ENCODE measurements at regions not wholly inside any gene's neighbourhood (a gene's known extent, or its start where the extent isn't known, plus 50 kb on each side); places are given as distances from the start of the nearest gene placed in this dataset.

GRCh38 chr5:136620621-136621020, 255.3 kb upstream of the TRPC7 start:
- no peaks in the 10 kb centered on the region for H3K36me3 ChIP-seq
- no peaks in the 10 kb centered on the region for H3K9me3 ChIP-seq
- H3K4me1 ChIP-seq: no peaks in the 10 kb centered on the region
- 79 to 89% methylated on average over 1 of the region's 1 CpG for WGBS, 2 donors
- no peaks in the 10 kb centered on the region for H3K27me3 ChIP-seq
- no peak overlapping the region for H3K27ac ChIP-seq
- no peak overlapping the region for H3K4me3 ChIP-seq
- DNase-seq: no peak
- intact Hi-C loops (cut with DNase I): no loop called here
- TF ChIP-seq, protein P1, sequence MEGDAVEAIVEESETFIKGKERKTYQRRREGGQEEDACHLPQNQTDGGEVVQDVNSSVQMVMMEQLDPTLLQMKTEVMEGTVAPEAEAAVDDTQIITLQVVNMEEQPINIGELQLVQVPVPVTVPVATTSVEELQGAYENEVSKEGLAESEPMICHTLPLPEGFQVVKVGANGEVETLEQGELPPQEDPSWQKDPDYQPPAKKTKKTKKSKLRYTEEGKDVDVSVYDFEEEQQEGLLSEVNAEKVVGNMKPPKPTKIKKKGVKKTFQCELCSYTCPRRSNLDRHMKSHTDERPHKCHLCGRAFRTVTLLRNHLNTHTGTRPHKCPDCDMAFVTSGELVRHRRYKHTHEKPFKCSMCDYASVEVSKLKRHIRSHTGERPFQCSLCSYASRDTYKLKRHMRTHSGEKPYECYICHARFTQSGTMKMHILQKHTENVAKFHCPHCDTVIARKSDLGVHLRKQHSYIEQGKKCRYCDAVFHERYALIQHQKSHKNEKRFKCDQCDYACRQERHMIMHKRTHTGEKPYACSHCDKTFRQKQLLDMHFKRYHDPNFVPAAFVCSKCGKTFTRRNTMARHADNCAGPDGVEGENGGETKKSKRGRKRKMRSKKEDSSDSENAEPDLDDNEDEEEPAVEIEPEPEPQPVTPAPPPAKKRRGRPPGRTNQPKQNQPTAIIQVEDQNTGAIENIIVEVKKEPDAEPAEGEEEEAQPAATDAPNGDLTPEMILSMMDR (IDR thresholded peaks at IDR 0.05): no peak

GRCh38 chr5:136620016-136620419, 254.7 kb upstream of the TRPC7 start:
- 52% methylated on average over 1 of the region's 1 CpG for WGBS, 2 donors
- H3K36me3 ChIP-seq: no peaks in the 10 kb centered on the region
- H3K27ac ChIP-seq: no peak overlapping the region
- H3K9me3 ChIP-seq: no peaks in the 10 kb centered on the region
- intact Hi-C loops (cut with DNase I): no loop called here
- no peaks in the 10 kb centered on the region for H3K4me1 ChIP-seq
- no peaks in the 10 kb centered on the region for H3K27me3 ChIP-seq
- no peak for TF ChIP-seq POLR2A (IDR thresholded peaks at IDR 0.05)
- TF ChIP-seq, protein P1 (IDR thresholded peaks at IDR 0.05): no peak
- no peak for DNase-seq
- H3K4me3 ChIP-seq: no peak overlapping the region

GRCh38 chr5:136619556-136619955, 254.2 kb upstream of the TRPC7 start:
- H3K27me3 ChIP-seq: no peaks in the 10 kb centered on the region
- no peak overlapping the region for H3K4me3 ChIP-seq
- no peak overlapping the region for H3K27ac ChIP-seq
- TF ChIP-seq POLR2A (IDR thresholded peaks at IDR 0.05): no peak
- TF ChIP-seq, protein P1 (IDR thresholded peaks at IDR 0.05): no peak
- no peaks in the 10 kb centered on the region for H3K4me1 ChIP-seq
- WGBS, 2 donors: 77 to 91% methylated on average over 3 of the region's 3 CpGs
- intact Hi-C loops (cut with DNase I): no loop called here
- no peaks in the 10 kb centered on the region for H3K9me3 ChIP-seq
- H3K36me3 ChIP-seq: no peaks in the 10 kb centered on the region
- DNase-seq: no peak

DNA sequence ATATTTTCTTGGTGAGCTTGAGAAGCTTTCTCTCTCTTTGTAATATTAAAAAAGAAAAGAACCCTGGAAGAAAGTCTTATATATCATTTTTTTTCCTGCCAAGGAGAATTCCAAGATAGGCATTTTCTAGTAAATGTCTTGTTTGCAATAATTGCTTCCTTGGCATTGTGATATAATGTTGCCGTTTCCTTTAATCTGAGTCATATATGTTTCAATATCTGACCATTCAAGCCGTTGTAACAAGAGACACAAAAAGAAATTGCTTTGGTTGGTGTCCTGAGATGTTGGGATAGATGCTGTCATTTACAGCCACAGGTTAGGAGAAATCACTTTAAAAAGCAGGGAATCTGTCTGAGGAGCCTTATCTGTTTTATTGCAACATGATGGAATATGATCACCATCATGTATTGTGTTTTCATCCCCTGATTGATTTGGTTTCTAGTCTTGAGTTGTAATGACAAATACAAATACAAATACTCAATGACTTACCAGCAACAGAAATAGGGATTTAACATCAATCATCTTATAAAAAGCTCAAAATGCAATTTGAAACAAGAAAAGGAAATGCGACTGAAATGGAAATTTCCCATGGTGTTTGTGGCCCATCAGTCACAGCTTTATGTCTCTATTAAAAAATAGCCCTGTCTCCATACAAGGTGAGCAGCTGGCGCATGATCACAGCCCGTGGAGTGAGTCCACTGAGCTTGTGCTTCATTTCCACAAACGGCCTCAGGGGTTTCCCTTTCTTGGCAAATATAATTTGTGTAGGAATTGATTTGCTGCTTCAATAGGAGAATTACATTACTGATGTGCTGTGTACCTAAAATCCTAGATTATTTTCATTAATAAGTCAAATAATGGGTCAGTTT, 250.1 kb upstream of the TRPC7 start:
- Histone ChIP-seq H3K36me3 (no peaks in the 10 kb centered on the region), H3K4me3 (no peak overlapping the region), H3K27me3 (no peaks in the 10 kb centered on the region), H3K27ac (no peak overlapping the region), H3K4me1 (no peaks in the 10 kb centered on the region), H3K9me3 (no peaks in the 10 kb centered on the region)
- TF ChIP-seq POLR2A (IDR thresholded peaks at IDR 0.05): no peak
- TF ChIP-seq, protein P1 (IDR thresholded peaks at IDR 0.05): no peak
- no peak for DNase-seq
- WGBS, 2 donors: 45 to 53% methylated on average over 6 of the region's 6 CpGs
- intact Hi-C loops (cut with DNase I): no loop called here

DNA sequence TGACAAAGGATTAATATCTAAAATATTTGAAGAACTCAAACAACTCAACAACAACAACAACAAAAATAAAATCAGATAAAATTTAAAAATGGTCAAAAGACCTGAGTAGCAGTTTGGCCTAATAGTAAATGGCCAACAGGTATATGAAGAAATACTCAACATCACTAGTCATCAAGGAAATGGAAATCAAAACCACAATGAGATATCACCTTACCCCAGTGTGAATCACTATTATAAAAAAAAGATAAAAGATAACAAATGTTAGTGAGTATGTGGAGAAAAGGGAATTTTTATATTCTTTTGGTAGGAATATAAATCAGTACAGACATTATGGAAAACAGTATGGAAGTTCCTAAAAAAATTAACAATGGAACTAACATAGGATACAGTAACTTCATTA, 247.9 kb upstream of the TRPC7 start:
- Histone ChIP-seq H3K4me1 (no peaks in the 10 kb centered on the region), H3K27me3 (no peaks in the 10 kb centered on the region), H3K36me3 (no peaks in the 10 kb centered on the region), H3K27ac (no peak overlapping the region), H3K4me3 (no peak overlapping the region), H3K9me3 (no peaks in the 10 kb centered on the region)
- TF ChIP-seq POLR2A (IDR thresholded peaks at IDR 0.05): no peak
- TF ChIP-seq, protein P1 (IDR thresholded peaks at IDR 0.05): no peak
- DNase-seq: no peak
- intact Hi-C loops (cut with DNase I): no loop called here
